ENCODE measurements at regions not wholly inside any gene's neighbourhood (a gene's known extent, or its start where the extent isn't known, plus 50 kb on each side); places are given as distances from the start of the nearest gene placed in this dataset.

DNA sequence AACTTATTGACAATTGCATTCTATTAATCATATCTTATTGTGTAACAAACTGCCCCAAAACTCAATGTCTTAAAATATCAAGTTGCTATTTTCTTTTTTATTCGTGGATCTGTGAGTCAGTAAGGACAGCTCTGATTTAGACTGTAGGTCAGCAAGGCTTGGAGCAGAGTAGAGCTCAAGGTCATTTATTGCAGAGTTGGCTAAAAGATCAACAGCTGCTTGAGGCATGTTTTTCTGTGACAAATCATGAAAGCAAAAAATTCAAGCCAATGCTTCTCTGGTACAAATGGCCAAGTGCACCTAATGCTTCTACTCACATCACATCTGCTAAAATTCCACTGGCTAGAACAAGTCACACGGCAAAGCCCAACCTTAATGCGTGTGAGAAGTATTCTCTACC lies 497.7 kb upstream of the LRATD1 start:
- CTCF ChIA-PET: no interaction called here
- POLR2A ChIA-PET: no interaction called here
- TF ChIP-seq ELF4 (IDR thresholded peaks at IDR 0.05) (no peak), FOXM1 (IDR thresholded peaks at IDR 0.05; ENCODE audit: borderline replicate concordance) (no peak), FOXK2 (IDR thresholded peaks at IDR 0.05) (no peak), ZNF384 (IDR thresholded peaks at IDR 0.05) (no peak)
- TF ChIP-seq, protein P1, sequence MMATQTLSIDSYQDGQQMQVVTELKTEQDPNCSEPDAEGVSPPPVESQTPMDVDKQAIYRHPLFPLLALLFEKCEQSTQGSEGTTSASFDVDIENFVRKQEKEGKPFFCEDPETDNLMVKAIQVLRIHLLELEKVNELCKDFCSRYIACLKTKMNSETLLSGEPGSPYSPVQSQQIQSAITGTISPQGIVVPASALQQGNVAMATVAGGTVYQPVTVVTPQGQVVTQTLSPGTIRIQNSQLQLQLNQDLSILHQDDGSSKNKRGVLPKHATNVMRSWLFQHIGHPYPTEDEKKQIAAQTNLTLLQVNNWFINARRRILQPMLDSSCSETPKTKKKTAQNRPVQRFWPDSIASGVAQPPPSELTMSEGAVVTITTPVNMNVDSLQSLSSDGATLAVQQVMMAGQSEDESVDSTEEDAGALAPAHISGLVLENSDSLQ (IDR thresholded peaks at IDR 0.05): no peak
- no peak for DNase-seq (ENCODE audit: extremely low spot score)

DNA sequence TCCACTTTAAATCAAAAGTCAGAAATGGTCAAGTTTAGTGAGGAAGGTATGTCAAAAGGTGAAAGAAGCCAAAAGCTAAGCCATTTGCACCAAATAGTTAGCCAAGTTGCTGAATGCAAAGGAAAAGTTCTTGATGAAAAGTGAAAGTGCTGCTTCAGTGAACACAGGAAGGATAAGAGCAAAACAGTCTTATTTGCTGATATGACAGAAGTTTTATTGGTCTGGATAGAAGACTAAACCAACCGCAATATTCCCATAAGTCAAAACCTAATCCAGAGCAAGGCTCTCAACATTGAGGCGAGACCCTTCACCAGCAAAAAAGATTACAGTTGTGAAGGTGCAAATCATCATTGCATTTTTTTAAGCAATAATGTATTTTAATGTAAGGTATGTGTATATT lies 496.5 kb upstream of the LRATD1 start:
- DNase-seq (ENCODE audit: extremely low spot score): no peak
- POLR2A ChIA-PET: no interaction called here
- no peak for TF ChIP-seq FOXA1 (IDR thresholded peaks at IDR 0.05)
- no peak for TF ChIP-seq FOXK2 (IDR thresholded peaks at IDR 0.05)
- no peak for TF ChIP-seq ZNF384 (IDR thresholded peaks at IDR 0.05)
- no peak for TF ChIP-seq L3MBTL2 (conservative IDR thresholded peaks at IDR 0.05)
- TF ChIP-seq NFRKB (IDR thresholded peaks at IDR 0.05): no peak
- CTCF ChIA-PET: no interaction called here

DNA sequence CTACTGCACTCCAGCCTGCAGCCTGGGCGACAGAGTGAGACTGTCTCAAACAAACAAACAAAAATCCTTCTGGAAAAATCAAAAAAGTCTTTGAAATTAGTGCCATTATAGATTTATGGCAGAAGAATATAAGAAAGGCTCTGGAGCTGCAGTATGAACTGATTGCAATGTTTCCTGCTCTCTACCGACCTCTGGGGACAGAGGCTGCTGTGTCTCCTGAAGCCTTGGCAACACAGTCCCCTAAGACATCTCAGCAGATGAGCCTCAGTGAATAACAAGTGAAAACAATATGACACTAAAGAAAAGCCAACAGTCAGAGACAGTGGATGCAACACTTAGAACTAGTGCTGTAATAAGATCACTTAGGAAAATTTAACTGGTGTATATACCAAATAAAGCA lies 494.9 kb upstream of the LRATD1 start:
- POLR2A ChIA-PET: no interaction called here
- CTCF ChIA-PET: no interaction called here
- DNase-seq (ENCODE audit: extremely low spot score): peak; percentile 22
- TF ChIP-seq FOXA1 (IDR thresholded peaks at IDR 0.05) (no peak), HDGF (IDR thresholded peaks at IDR 0.05; ENCODE audit: borderline replicate concordance) (no peak), CTBP1 (IDR thresholded peaks at IDR 0.05; ENCODE audit: borderline replicate concordance) (no peak), ELF4 (IDR thresholded peaks at IDR 0.05) (no peak), ARNT (IDR thresholded peaks at IDR 0.05) (no peak)

DNA sequence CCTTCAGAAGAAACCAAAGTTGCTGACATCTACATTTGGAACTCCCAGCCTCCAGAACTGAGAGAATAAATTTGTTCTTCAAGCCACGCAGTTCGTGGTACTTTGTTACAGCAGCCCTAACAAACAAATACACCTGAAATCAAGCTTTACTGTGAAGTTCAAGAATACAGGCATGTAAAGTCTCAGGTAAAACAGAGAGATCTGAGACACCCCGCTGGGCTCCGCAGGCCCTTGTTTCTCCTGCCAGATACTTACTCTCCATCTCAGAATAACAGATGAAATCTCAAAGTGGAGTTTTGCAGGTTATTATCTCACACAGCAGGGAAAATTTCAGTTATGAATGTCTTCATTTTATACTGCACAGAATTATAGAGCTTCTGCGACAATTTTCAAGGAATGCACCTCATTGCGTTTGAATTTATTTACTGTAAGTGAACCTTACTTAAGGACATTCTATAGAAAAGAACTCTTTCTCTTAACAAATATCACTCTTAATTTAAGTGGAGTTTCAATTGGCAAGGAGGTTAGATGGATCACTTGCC lies 492.4 kb upstream of the LRATD1 start:
- POLR2A ChIA-PET: no interaction called here
- no peak for DNase-seq (ENCODE audit: extremely low spot score)
- CTCF ChIA-PET: no interaction called here
- no peak for TF ChIP-seq FOXK2 (IDR thresholded peaks at IDR 0.05)
- no peak for TF ChIP-seq SP1 (IDR thresholded peaks at IDR 0.05)
- TF ChIP-seq, protein P1 (IDR thresholded peaks at IDR 0.05): no peak
- TF ChIP-seq CTBP1 (IDR thresholded peaks at IDR 0.05; ENCODE audit: borderline replicate concordance): no peak
- TF ChIP-seq TARDBP (IDR thresholded peaks at IDR 0.05): no peak
- no peak for TF ChIP-seq SUZ12 (IDR thresholded peaks at IDR 0.05)
- TF ChIP-seq LEF1 (IDR thresholded peaks at IDR 0.05; ENCODE audit: borderline replicate concordance): no peak
- TF ChIP-seq FOXA1 (IDR thresholded peaks at IDR 0.05): no peak
- TF ChIP-seq L3MBTL2 (conservative IDR thresholded peaks at IDR 0.05): no peak

DNA sequence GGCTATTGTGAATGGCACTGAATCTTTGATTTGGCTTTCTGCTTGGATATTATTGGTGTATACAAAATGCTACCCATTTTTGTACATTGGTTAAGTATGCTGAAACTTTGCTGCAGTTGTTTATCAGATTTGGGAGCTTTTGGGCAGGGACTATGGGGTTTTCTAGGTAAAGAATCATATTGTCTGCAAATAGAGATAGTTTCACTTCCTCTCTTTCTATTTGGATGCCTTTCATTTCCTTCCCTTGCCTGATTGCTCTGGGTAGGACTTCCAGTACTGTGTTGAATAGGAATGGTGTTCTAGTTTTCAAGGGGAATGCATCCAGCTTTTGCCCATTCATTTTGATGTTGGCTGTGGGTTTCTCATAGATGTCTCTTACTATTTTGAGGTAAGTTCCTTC lies 489.1 kb upstream of the LRATD1 start:
- TF ChIP-seq ZNF384 (IDR thresholded peaks at IDR 0.05) (no peak), FOXK2 (IDR thresholded peaks at IDR 0.05) (no peak), CTBP1 (IDR thresholded peaks at IDR 0.05; ENCODE audit: borderline replicate concordance) (no peak), SP1 (IDR thresholded peaks at IDR 0.05) (no peak), TARDBP (IDR thresholded peaks at IDR 0.05) (no peak), SUZ12 (IDR thresholded peaks at IDR 0.05) (no peak), HDGF (IDR thresholded peaks at IDR 0.05; ENCODE audit: borderline replicate concordance) (no peak), LEF1 (IDR thresholded peaks at IDR 0.05; ENCODE audit: borderline replicate concordance) (no peak), L3MBTL2 (conservative IDR thresholded peaks at IDR 0.05) (no peak), BHLHE40 (IDR thresholded peaks at IDR 0.05; ENCODE audit: borderline replicate concordance) (no peak), ELF4 (IDR thresholded peaks at IDR 0.05) (no peak), NFRKB (IDR thresholded peaks at IDR 0.05) (no peak), FOXA1 (IDR thresholded peaks at IDR 0.05) (no peak), ARNT (IDR thresholded peaks at IDR 0.05) (no peak), FOXM1 (IDR thresholded peaks at IDR 0.05; ENCODE audit: borderline replicate concordance) (no peak)
- TF ChIP-seq, protein P1 (IDR thresholded peaks at IDR 0.05): no peak
- CTCF ChIA-PET: no interaction called here
- no peak for DNase-seq (ENCODE audit: extremely low spot score)
- POLR2A ChIA-PET: no interaction called here

DNA sequence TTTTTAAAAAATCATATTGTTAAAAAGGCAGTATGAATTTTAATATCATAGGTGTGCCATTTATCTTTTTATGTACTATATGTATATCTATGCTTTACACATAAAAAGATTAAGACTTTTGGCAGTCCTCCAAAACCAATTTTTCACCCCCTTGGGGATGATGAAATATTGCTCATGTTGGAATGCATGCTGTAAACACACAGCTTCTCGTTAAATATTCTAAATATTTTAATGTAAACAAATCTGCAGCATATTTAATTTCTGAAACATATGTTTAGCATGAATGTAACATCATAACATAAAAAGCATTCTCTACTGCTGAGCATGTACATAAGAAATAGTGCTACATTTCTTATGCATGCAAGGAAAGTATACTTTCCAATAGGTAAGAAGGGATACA lies 484.3 kb upstream of the LRATD1 start:
- ChIA-PET CTCF (no interaction called here), POLR2A (no interaction called here)
- no peak for DNase-seq (ENCODE audit: extremely low spot score)
- TF ChIP-seq L3MBTL2 (conservative IDR thresholded peaks at IDR 0.05) (no peak), CTBP1 (IDR thresholded peaks at IDR 0.05; ENCODE audit: borderline replicate concordance) (no peak)
- TF ChIP-seq, protein P1 (IDR thresholded peaks at IDR 0.05): no peak

DNA sequence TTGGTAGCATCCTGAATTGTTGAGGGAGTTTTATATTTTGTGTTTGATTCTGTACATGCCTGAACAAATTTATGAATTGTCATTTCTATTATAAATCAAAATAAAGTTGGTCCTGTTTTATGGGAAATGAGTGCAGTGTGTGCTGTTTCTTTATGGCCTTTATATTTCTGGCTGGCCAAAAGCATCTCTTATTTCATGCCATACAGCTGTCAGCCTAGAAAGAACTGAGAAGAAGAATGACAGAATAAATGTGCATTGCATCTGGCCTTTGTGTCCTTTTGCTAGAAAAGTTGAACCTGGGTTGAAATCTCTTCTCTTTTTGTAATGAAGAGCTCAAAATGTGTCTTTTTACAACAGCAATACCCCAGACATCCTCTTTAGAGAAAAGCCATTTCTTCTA lies 474.7 kb upstream of the LRATD1 start:
- no peak for DNase-seq (ENCODE audit: extremely low spot score)
- CTCF ChIA-PET: no interaction called here
- TF ChIP-seq FOXM1 (IDR thresholded peaks at IDR 0.05; ENCODE audit: borderline replicate concordance) (no peak), NFRKB (IDR thresholded peaks at IDR 0.05) (no peak), L3MBTL2 (conservative IDR thresholded peaks at IDR 0.05) (no peak), LEF1 (IDR thresholded peaks at IDR 0.05; ENCODE audit: borderline replicate concordance) (no peak), ELF4 (IDR thresholded peaks at IDR 0.05) (no peak), TARDBP (IDR thresholded peaks at IDR 0.05) (no peak), FOXA1 (IDR thresholded peaks at IDR 0.05) (no peak), ARNT (IDR thresholded peaks at IDR 0.05) (no peak), SP1 (IDR thresholded peaks at IDR 0.05) (no peak), BHLHE40 (IDR thresholded peaks at IDR 0.05; ENCODE audit: borderline replicate concordance) (no peak), CTBP1 (IDR thresholded peaks at IDR 0.05; ENCODE audit: borderline replicate concordance) (no peak), FOXK2 (IDR thresholded peaks at IDR 0.05) (no peak), SUZ12 (IDR thresholded peaks at IDR 0.05) (no peak), ZNF384 (IDR thresholded peaks at IDR 0.05) (no peak), HDGF (IDR thresholded peaks at IDR 0.05; ENCODE audit: borderline replicate concordance) (no peak)
- TF ChIP-seq, protein P1 (IDR thresholded peaks at IDR 0.05): no peak
- POLR2A ChIA-PET: no interaction called here

Data from HEK293T (cell line).